ENCODE measurements at regions not wholly inside any gene's neighbourhood (a gene's known extent, or its start where the extent isn't known, plus 50 kb on each side); places are given as distances from the start of the nearest gene placed in this dataset.

- Histone ChIP-seq H3K27ac (ENCODE audit: low read length) (no peak overlapping the region), H3K9me3 (ENCODE audit: control insufficient read depth, insufficient read depth, low read depth, low read length) (no peaks in the 10 kb centered on the region), H3K27me3 (ENCODE audit: control insufficient read depth, insufficient read depth, low read length) (no peaks in the 10 kb centered on the region), H3K4me3 (ENCODE audit: low read depth in 2 of 2, low read length in 2 of 2) (no peak overlapping the region), H3K4me1 (ENCODE audit: control insufficient read depth, insufficient read depth, low read length) (no peaks in the 10 kb centered on the region), H3K36me3 (ENCODE audit: control insufficient read depth, insufficient read depth, low read length) (no peaks in the 10 kb centered on the region)
- ChIA-PET CTCF (no interaction called here), POLR2A (no interaction called here)
- BruUV-seq (replicated peaks) = no TSS peak
- TF ChIP-seq TCF7L2 (IDR thresholded peaks at IDR 0.05; ENCODE audit: low read depth, low read length) (no peak), SIN3A (IDR thresholded peaks at IDR 0.05; ENCODE audit: borderline replicate concordance, insufficient read depth, low read depth, low read length) (no peak), POLR2AphosphoS5 (IDR thresholded peaks at IDR 0.05; ENCODE audit: low read depth, low read length) (no peak), CTCF (IDR thresholded peaks at IDR 0.05) (no peak)
- TF ChIP-seq, protein P1, sequence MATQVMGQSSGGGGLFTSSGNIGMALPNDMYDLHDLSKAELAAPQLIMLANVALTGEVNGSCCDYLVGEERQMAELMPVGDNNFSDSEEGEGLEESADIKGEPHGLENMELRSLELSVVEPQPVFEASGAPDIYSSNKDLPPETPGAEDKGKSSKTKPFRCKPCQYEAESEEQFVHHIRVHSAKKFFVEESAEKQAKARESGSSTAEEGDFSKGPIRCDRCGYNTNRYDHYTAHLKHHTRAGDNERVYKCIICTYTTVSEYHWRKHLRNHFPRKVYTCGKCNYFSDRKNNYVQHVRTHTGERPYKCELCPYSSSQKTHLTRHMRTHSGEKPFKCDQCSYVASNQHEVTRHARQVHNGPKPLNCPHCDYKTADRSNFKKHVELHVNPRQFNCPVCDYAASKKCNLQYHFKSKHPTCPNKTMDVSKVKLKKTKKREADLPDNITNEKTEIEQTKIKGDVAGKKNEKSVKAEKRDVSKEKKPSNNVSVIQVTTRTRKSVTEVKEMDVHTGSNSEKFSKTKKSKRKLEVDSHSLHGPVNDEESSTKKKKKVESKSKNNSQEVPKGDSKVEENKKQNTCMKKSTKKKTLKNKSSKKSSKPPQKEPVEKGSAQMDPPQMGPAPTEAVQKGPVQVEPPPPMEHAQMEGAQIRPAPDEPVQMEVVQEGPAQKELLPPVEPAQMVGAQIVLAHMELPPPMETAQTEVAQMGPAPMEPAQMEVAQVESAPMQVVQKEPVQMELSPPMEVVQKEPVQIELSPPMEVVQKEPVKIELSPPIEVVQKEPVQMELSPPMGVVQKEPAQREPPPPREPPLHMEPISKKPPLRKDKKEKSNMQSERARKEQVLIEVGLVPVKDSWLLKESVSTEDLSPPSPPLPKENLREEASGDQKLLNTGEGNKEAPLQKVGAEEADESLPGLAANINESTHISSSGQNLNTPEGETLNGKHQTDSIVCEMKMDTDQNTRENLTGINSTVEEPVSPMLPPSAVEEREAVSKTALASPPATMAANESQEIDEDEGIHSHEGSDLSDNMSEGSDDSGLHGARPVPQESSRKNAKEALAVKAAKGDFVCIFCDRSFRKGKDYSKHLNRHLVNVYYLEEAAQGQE (IDR thresholded peaks at IDR 0.05; ENCODE audit: insufficient read depth in 1 of 2, low read depth in 2 of 2, low read length in 1 of 2) = no peak
- ATAC-seq (no peak), DNase-seq (ENCODE audit: low read depth, low spot score) (no peak)
- intact Hi-C loops (cut with micrococcal nuclease; ENCODE audit: unreplicated experiment) (no loop called here), in situ Hi-C loops (cut with HindIII; ENCODE audit: low pct_unique_long_range_greater_than_20kb, low sequenced_read_pairs) (no loop called here)
These were observed 140.1 kb upstream of the ASB18 start for GRCh38 chr2:236404346-236404745.

GRCh38 chr2:236405357-236405756 lies 141.2 kb upstream of the ASB18 start:
- in situ Hi-C loops (cut with HindIII; ENCODE audit: low pct_unique_long_range_greater_than_20kb, low sequenced_read_pairs) = no loop called here
- no peak overlapping the region for H3K27ac ChIP-seq (ENCODE audit: low read length)
- H3K27me3 ChIP-seq (ENCODE audit: control insufficient read depth, insufficient read depth, low read length) = no peaks in the 10 kb centered on the region
- CTCF ChIA-PET = no interaction called here
- POLR2A ChIA-PET = no interaction called here
- DNase-seq (ENCODE audit: low read depth, low spot score) (no peak), ATAC-seq (no peak)
- BruUV-seq (replicated peaks) = no TSS peak
- H3K36me3 ChIP-seq (ENCODE audit: control insufficient read depth, insufficient read depth, low read length) = no peaks in the 10 kb centered on the region
- TF ChIP-seq POLR2AphosphoS5 (IDR thresholded peaks at IDR 0.05; ENCODE audit: low read depth, low read length) (no peak), TCF7L2 (IDR thresholded peaks at IDR 0.05; ENCODE audit: low read depth, low read length) (no peak), CTCF (IDR thresholded peaks at IDR 0.05) (no peak), SIN3A (IDR thresholded peaks at IDR 0.05; ENCODE audit: borderline replicate concordance, insufficient read depth, low read depth, low read length) (no peak)
- TF ChIP-seq, protein P1 (IDR thresholded peaks at IDR 0.05; ENCODE audit: insufficient read depth in 1 of 2, low read depth in 2 of 2, low read length in 1 of 2) = no peak
- no peaks in the 10 kb centered on the region for H3K9me3 ChIP-seq (ENCODE audit: control insufficient read depth, insufficient read depth, low read depth, low read length)
- no peaks in the 10 kb centered on the region for H3K4me1 ChIP-seq (ENCODE audit: control insufficient read depth, insufficient read depth, low read length)
- no peak overlapping the region for H3K4me3 ChIP-seq (ENCODE audit: low read depth in 2 of 2, low read length in 2 of 2)
- intact Hi-C loops (cut with micrococcal nuclease; ENCODE audit: unreplicated experiment) = no loop called here
